IPS-11a (cell line): ENCODE measurements at regions not wholly inside any gene's neighbourhood (a gene's known extent, or its start where the extent isn't known, plus 50 kb on each side); places are given as distances from the start of the nearest gene placed in this dataset.

Experiments used
- H3K4me3 ChIP-seq: one replicate; pipeline ENCODE4 v1.5.1; 2013; ENCODE audit warnings: low read depth, low read length, control low read depth

DNA sequence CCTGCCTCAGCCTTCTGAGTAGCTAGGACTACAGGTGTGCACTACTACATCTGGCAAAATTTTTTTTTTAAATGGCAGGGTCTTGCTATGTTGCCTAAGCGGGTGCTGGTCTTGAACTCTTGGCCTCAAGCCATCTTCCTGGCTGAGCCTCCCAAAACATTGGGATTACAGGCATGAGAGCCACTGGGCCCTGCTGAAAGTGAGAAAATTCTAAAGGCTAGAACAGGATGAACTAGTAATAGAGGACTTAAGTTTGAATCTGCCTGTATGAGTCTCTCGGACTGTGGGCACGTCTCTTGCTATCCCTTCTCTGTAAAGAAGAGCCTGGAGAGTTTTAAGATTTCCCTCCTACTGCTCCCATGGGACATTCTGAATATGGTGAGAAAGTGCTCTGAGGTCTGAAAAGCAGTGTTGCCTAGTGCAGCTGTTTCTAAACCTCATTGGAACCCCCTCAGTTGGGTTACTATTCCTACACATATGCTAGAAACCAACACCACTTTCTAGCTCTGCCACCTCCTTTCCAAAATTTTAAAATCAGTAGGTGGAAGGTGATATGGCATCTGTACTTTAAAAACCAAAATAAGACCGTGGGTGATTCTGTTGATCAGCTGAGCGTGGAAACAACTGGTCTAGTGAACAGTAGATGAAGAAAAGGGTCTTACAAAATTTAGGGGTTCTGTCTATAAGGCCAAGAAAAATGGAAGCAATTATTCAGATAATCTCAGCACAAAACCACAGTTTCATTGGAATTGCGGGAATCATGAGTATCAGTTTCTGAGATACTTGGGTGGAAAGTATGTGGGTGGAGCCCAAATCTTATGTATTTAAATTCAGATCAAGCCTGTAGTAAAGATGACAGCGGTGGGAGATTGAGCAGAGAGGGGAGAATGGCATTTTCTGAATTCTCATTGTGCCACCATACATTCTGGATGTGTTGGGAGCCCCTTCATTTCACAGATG, 259.8 kb upstream of the CXCR4 start:
- H3K4me3 ChIP-seq, result no peak overlapping the region

- no peak overlapping the region for H3K4me3 ChIP-seq
These were observed 258.9 kb upstream of the CXCR4 start for GRCh38 chr2:136376798-136377211.

DNA sequence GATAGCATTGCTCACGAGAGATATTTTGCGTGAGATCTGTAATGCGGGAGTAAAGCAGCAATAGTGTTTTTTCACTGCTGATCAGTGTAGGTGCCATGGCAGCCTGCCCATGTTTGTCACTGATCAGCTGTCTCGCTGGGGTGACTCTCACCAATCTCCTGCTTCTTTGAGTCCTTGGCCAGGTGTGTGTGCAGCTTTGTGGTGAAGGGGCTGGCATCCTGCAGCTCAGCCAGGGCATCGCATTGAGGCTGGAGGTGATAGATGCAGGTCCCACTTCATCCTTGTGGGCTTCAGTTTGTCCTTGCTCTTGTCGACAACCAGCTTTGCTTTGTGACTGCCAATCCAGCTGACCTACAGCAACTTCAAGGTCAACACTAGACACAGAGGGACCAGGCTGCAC, 258.3 kb upstream of the CXCR4 start:
- no peak overlapping the region for H3K4me3 ChIP-seq

GRCh38 chr2:136375017-136375901, 257.3 kb upstream of the CXCR4 start:
- no peak overlapping the region for H3K4me3 ChIP-seq

DNA sequence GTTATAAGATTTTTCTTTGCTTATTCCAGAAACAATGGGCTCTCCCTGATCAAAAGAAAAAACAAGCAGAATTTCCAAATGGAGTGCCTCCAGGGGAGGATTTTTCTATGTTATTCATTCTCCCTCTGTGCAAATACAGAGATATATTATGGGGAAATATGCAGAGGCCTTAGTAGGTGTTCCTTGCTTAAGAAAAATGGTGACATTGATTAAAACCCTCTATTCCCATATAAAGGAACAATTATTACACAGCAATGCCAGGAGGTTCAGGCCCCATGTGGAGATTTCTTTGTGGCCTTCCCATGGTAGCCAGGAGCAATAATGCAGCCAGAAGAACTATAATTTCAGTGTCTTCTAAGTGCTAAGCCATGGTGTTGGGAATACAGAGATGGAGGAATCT, 255.9 kb upstream of the CXCR4 start:
- H3K4me3 ChIP-seq, result no peak overlapping the region

DNA sequence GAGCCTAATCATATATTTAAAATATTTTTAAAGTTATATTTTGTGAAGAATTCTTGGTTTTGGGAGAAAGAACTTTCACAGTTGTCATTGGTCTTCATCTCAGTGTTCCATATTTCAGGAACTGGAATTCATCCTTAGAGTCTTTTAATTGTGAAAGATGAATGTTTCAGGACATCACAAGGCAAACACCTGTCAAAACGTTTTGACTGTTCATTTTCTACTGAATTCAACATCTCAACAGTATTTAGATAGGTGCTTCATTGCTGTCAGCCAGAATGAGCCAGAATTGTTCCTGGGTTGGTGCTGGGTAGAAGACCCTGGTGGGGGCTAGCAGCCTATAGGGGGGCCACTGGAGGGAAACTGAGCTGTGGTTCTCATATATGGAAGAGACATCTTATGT, 255.1 kb upstream of the CXCR4 start:
- no peak overlapping the region for H3K4me3 ChIP-seq

DNA sequence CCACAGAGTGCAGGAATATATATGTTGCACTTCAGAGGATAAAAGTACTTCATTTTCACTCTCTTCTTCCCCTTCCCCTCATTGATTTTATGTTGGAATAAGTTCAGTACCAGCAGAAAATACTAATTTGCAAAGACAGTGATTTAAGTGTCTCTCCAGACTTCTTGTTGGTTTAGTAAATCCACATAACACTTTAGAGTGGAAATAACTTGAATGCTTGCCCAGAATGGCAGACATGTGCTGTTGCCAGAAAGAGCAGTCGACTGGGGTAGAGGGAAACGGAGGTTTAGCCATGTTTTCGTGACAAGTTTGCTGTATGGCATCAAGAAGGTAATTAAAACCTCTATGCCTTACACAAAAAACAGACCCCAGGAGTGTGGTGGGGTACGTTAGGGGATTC, 246.0 kb upstream of the CXCR4 start:
- H3K4me3 ChIP-seq, result no peak overlapping the region

DNA sequence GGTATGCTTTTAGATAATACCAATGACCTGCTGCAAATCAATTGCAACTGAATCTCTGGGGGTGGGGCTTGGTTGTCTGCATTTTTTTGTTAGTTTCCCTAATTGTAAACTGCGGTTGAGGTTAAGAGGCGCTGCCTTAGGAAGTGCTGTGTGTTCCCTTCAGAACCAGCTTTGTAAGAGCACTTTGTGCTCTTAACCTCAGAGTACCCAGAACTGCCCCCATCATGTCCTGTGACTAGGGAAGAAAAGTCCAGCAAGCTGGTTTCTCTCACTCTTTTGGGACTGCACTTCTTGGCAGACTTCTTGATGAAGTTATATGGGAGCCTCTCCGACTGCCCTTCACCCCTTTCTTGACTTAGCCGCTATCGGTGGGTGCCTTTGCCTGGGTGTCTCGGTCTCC, 245.5 kb upstream of the CXCR4 start:
- no peak overlapping the region for H3K4me3 ChIP-seq

DNA sequence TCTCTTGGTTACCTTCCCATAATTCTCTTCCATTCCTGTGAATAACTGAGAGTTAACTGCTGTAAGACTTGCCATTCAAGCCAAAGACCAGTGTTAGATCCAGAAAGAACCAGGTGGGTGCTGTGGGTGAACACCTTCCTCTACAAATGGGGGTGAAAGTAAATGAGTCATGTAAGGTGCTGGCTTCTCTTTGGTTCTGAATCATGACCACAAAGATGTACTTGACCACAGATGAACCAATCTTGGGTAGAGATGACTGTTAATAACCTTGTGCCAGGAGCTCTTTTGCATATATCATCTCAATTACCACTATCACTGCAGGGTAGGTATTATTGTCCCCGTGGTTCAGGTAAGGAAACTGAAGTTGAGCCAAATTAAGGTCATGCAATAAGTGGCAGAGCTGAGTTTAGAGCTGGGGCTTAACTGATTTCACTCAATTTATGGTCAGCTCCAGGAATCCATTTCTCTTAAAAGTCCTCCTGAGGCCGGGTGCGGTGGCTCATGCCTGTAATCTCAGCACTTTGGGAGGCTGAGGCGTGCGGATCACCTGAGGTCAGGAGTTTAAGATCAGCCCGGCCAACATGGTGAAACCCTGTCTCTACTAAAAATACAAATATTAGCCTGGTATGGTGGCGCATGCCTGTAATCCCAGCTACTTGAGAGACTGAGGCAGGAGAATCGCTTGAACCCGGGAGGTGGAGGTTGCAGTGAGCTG, 244.9 kb upstream of the CXCR4 start:
- H3K4me3 ChIP-seq, result no peak overlapping the region

- H3K4me3 ChIP-seq, result no peak overlapping the region
These were observed 243.6 kb upstream of the CXCR4 start for GRCh38 chr2:136361521-136361920.

- H3K4me3 ChIP-seq, result no peak overlapping the region
These were observed 242.8 kb upstream of the CXCR4 start for GRCh38 chr2:136360790-136361189.

DNA sequence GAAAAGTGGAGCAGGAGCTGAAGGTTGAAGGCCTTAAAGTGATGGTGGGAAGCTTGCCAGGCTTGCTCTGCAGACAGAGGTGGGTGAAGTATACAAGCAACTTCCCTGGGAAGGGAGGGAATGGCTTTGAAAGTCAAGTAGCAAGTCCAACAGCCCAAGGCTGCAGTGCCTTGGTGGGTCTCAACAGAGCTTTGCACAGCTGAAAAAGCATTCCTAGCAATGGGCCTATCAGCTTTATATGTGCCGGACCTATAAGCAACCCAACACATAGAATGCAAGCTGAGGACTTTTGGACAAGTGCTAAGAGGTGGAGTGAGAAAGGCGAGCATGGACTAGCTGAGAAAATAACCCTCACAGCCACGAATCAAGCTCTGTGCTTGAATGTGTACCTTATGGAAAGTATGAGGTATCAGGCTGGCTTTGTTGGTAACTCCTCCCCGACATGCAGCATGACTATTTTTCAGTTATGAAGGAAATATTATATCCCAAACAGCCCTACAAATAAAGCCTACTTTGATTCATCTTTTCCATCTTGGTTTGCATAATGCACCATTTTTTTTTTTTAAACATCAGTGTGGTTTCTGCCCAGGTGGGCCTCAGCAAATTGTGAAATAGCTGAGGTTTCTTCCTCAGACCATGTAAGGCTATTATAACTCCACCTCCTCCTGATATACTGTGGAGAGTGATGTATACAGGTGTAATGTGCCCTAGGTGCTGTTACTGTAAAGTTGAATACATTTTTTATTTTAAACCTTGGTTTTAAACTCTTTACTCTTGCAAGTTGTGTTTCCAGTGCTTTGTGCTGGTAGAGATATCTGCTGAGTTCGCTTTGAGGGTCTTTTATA, 241.4 kb upstream of the CXCR4 start:
- no peak overlapping the region for H3K4me3 ChIP-seq

DNA sequence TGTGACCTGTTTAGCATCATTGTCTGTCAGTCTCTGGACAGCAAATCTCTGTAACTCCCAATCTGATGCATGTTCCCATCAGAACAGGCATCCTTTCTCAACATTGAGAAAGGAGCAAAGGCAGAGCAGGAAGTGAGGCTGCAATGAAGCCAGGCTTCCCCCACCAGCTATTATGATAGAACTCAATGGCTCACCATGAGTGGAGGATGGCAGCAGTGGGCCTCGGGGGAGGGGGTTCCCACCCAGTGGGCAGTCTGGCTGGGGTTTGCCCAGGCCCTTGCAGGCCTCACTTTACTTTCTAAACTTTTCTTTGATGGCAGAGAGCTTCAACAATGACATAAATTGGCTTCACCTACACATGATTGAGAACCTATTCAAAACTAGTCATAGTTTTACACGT, 240.6 kb upstream of the CXCR4 start:
- no peak overlapping the region for H3K4me3 ChIP-seq

GRCh38 chr2:136357007-136357380, 239.0 kb upstream of the CXCR4 start:
- no peak overlapping the region for H3K4me3 ChIP-seq

- H3K4me3 ChIP-seq, result no peak overlapping the region
These were observed 238.4 kb upstream of the CXCR4 start for GRCh38 chr2:136356125-136357006.

GRCh38 chr2:136351684-136352083, 233.7 kb upstream of the CXCR4 start:
- H3K4me3 ChIP-seq, result no peak overlapping the region

DNA sequence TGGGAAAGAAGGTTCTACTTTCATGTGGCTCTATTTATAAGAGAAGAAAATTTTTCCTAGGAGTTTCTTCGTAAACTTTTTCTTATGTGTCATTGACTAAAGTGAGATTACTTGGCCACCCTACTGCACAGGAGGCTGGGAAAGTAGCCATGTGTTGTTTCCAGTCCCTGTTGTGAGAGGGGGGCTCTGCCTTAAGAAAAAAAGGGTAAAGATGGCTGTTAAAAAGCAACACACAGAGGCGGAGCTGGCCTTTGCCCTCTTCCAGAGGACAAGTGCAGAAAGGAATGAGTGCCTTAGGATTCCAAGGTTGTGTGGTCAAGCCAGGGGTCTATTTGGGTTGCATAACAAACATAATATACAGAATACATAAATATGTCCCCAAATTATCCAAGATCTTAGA, 230.0 kb upstream of the CXCR4 start:
- no peak overlapping the region for H3K4me3 ChIP-seq

GRCh38 chr2:136344339-136344738, 226.4 kb upstream of the CXCR4 start:
- H3K4me3 ChIP-seq, result no peak overlapping the region

DNA sequence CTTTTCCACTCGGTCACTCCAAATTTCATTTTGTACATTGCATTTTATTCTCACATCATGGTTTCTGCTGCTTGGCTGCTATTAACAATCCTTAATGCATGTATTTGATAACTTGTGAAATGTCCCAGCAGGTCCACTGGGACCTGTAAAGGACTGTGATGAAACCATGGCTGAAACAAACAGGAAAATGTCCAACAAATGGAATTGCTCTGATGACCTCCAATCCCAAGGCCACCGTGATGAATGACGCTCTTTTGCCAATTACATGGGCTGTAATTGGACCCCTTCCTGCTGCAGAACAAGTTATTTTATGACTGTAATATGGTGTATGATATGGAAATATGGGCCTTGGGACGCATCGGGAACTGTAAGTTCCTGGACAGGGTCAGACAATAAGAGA, 224.2 kb upstream of the CXCR4 start:
- no peak overlapping the region for H3K4me3 ChIP-seq
